AG04449 (cell line): ENCODE measurements at regions not wholly inside any gene's neighbourhood (a gene's known extent, or its start where the extent isn't known, plus 50 kb on each side); places are given as distances from the start of the nearest gene placed in this dataset.

Experiments
- CTCF ChIA-PET: fragments of 350-600 bp; formaldehyde crosslinking; extraction: SDS; loops from one replicate; lab custom pipeline; 2021; ENCODE audit warnings: antibody characterized with exemption; lab: Yijun Ruan, JAX
- POLR2A ChIA-PET: fragments of 400-600, 350-600 bp; formaldehyde crosslinking; extraction: SDS; loops from one replicate; lab custom pipeline; 2020; ENCODE audit warnings: antibody characterized with exemption, inconsistent platforms; lab: Yijun Ruan, JAX
- DNase-seq: peaks from one replicate; pipeline ENCODE4 v3.0.0-alpha.2; 2010; ENCODE audit warnings: low read depth, low spot score
- H3K4me3 ChIP-seq: 2 replicates; pipeline ENCODE4 v1.5.1; 2011; ENCODE audit warnings: low read depth, mild to moderate bottlenecking, control low read depth, low read length
- CTCF ChIP-seq: IDR thresholded peaks from one replicate; pipeline ENCODE4 v1.5.1; 2011; ENCODE audit warnings: mild to moderate bottlenecking, moderate library complexity, low read length, control low read depth, inconsistent platforms; ENCODE audit not compliant: insufficient read depth; ENCODE audit errors: missing control alignments

GRCh38 chr11:39078465-39078864 lies 2381.0 kb downstream of the LRRC4C start:
- ChIA-PET POLR2A (no interaction called here), CTCF (no interaction called here)
- no peak overlapping the region for H3K4me3 ChIP-seq
- no peak for DNase-seq
- no peak for TF ChIP-seq CTCF

GRCh38 chr11:39037611-39038010 lies 2421.8 kb downstream of the LRRC4C start:
- ChIA-PET POLR2A (no interaction called here), CTCF (no interaction called here)
- no peak for TF ChIP-seq CTCF
- no peak overlapping the region for H3K4me3 ChIP-seq
- DNase-seq: no peak

- DNase-seq: no peak
- H3K4me3 ChIP-seq: no peak overlapping the region
- no peak for TF ChIP-seq CTCF
- ChIA-PET POLR2A (no interaction called here), CTCF (no interaction called here)
These were observed 2423.4 kb downstream of the LRRC4C start for GRCh38 chr11:39036021-39036420.

DNA sequence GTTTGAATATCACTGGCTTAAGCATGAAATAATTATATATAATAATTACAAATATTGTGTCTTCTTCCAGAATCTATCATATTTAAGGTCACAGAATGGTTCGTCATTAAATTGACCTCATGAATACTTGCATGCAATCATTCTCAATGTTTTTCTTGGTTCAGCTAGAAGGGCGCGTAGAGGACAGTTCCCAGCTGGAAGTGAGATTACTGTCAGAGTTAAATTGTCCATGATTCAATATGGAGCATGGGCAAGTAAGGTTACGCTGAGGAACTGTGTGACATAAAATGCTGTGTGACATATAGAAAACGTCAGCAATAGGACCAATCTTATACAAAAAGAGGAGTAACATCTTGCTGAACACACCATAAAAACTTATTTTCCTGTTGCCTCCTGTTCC lies 2423.5 kb upstream of the RAG2 start:
- POLR2A ChIA-PET: no interaction called here
- H3K4me3 ChIP-seq: no peak overlapping the region
- no peak for DNase-seq
- CTCF ChIA-PET: no interaction called here
- TF ChIP-seq CTCF: no peak

GRCh38 chr11:39011797-39012196 lies 2413.8 kb upstream of the RAG2 start:
- ChIA-PET CTCF (no interaction called here), POLR2A (no interaction called here)
- TF ChIP-seq CTCF: no peak
- DNase-seq: no peak
- no peak overlapping the region for H3K4me3 ChIP-seq

DNA sequence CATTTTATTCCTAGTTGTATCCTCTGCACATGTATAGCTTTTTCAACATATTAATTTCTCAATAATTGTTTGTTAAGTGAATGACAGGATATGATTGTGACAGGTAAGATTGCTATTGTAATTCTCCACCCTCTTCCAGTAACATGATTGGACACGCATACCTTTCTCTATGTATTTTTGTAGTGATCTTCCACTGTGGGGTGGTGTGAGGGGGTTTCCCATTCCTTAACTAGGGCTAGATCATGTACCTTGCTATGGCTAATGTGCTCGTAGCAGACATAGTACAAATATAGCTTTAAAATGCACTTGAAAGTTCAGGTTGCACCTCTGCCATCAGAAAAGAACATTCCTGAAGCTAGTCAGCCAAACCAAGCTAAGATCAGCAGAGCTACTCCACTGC lies 2392.8 kb upstream of the RAG2 start:
- TF ChIP-seq CTCF: no peak
- no peak for DNase-seq
- POLR2A ChIA-PET: no interaction called here
- CTCF ChIA-PET: no interaction called here
- no peak overlapping the region for H3K4me3 ChIP-seq
